ENCODE measurements at regions not wholly inside any gene's neighbourhood (a gene's known extent, or its start where the extent isn't known, plus 50 kb on each side); places are given as distances from the start of the nearest gene placed in this dataset.
"Not testable (repeated sequence)": the region's sequence is repeated elsewhere in the genome, so short reads cannot be mapped to it uniquely, and the experiment has no call there.

GRCh38 chr9:115818651-115819050 is 334.9 kb upstream of the PAPPA start:
- WGBS (ENCODE audit: low lambda C conversion rate), result 1% methylated on average over 2 of the region's 2 CpGs
- ATAC-seq; H3K9ac ChIP-seq (ENCODE audit: insufficient read depth, low read depth, low read length): not testable (repeated sequence)

GRCh38 chr9:115832031-115832430 is 321.6 kb upstream of the PAPPA start:
- H2AFZ ChIP-seq (ENCODE audit: low read length), result no peak overlapping the region
- H3K79me2 ChIP-seq (ENCODE audit: insufficient read depth, low read length), result no peaks in the 10 kb centered on the region
- intact Hi-C loops (cut with micrococcal nuclease; ENCODE audit: unreplicated experiment), result no loop called here
- H3K9ac ChIP-seq (ENCODE audit: insufficient read depth, low read depth, low read length), result no peak overlapping the region
- POLR2A ChIA-PET, result no interaction called here
- no peak overlapping the region for H3K4me3 ChIP-seq (replicated peaks in 1 of 3; ENCODE audit: insufficient read depth in 1 of 3, low read depth in 2 of 3, low read length in 3 of 3)
- no peaks in the 10 kb centered on the region for H3K27me3 ChIP-seq (ENCODE audit: control insufficient read depth in 1 of 2, insufficient read depth in 2 of 2, low read length in 2 of 2)
- H3K27ac ChIP-seq (ENCODE audit: extremely low read length, insufficient read depth, low read length), result no peak overlapping the region
- no peaks in the 10 kb centered on the region for H3K36me3 ChIP-seq (replicated peaks in 1 of 2; ENCODE audit: control insufficient read depth in 1 of 2, insufficient read depth in 2 of 2, low read length in 2 of 2)
- in situ Hi-C loops (cut with HindIII; ENCODE audit: extremely low pct_ligation_motif_present, low pct_unique_long_range_greater_than_20kb), result no loop called here
- H3K4me1 ChIP-seq (ENCODE audit: insufficient read depth, low read length), result no peaks in the 10 kb centered on the region
- CTCF ChIA-PET (ENCODE audit: low intra/inter-chr PET ratio, low total read pairs), result no interaction called here
- BruUV-seq (replicated peaks), result no TSS peak
- no peak for DNase-seq (ENCODE audit: low spot score)
- TF ChIP-seq RAD51 (IDR thresholded peaks at IDR 0.05; ENCODE audit: borderline replicate concordance) (no peak), IKZF1 (IDR thresholded peaks at IDR 0.05) (no peak), ZNF672 (CRISPR knock-in tag; IDR thresholded peaks at IDR 0.05) (no peak)
- H4K20me1 ChIP-seq (ENCODE audit: insufficient read depth, low read length), result no peaks in the 10 kb centered on the region
- ATAC-seq, result no peak
- 0% methylated on average over 1 of the region's 1 CpG for WGBS (ENCODE audit: low lambda C conversion rate)
- H3K9me3 ChIP-seq (ENCODE audit: low read length), result peaks cover 3% of the 10 kb centered on the region; the same call in 1 of the 2 replicates
- no peak overlapping the region for H3K4me2 ChIP-seq (ENCODE audit: low read depth, low read length)
- FAIRE-seq, result no peak

More at GRCh38 chr9:115818651-115819050, 334.9 kb upstream of the PAPPA start:
- H4K20me1 ChIP-seq (ENCODE audit: insufficient read depth, low read length); H3K4me2 ChIP-seq (ENCODE audit: low read depth, low read length); BruUV-seq (replicated peaks); H3K4me1 ChIP-seq (ENCODE audit: insufficient read depth, low read length); H2AFZ ChIP-seq (ENCODE audit: low read length); CTCF ChIA-PET (ENCODE audit: low intra/inter-chr PET ratio, low total read pairs); H3K36me3 ChIP-seq (replicated peaks in 1 of 2; ENCODE audit: control insufficient read depth in 1 of 2, insufficient read depth in 2 of 2, low read length in 2 of 2); H3K9me3 ChIP-seq (ENCODE audit: low read length); DNase-seq (ENCODE audit: low spot score); H3K27me3 ChIP-seq (ENCODE audit: control insufficient read depth in 1 of 2, insufficient read depth in 2 of 2, low read length in 2 of 2); POLR2A ChIA-PET; H3K27ac ChIP-seq (ENCODE audit: extremely low read length, insufficient read depth, low read length); H3K4me3 ChIP-seq (replicated peaks in 1 of 3; ENCODE audit: insufficient read depth in 1 of 3, low read depth in 2 of 3, low read length in 3 of 3); FAIRE-seq; in situ Hi-C loops (cut with HindIII; ENCODE audit: extremely low pct_ligation_motif_present, low pct_unique_long_range_greater_than_20kb); intact Hi-C loops (cut with micrococcal nuclease; ENCODE audit: unreplicated experiment); H3K79me2 ChIP-seq (ENCODE audit: insufficient read depth, low read length): not testable (repeated sequence)

- ChIA-PET CTCF (ENCODE audit: low intra/inter-chr PET ratio, low total read pairs) (no interaction called here), POLR2A (no interaction called here)
- no TSS peak for BruUV-seq (replicated peaks)
- H3K9me3 ChIP-seq (ENCODE audit: low read length), result no peaks in the 10 kb centered on the region
- no peaks in the 10 kb centered on the region for H3K27me3 ChIP-seq (ENCODE audit: control insufficient read depth in 1 of 2, insufficient read depth in 2 of 2, low read length in 2 of 2)
- DNase-seq (ENCODE audit: low spot score), result no peak
- ATAC-seq, result no peak
- H3K9ac ChIP-seq (ENCODE audit: insufficient read depth, low read depth, low read length), result no peak overlapping the region
- H3K4me1 ChIP-seq (ENCODE audit: insufficient read depth, low read length), result no peaks in the 10 kb centered on the region
- in situ Hi-C loops (cut with HindIII; ENCODE audit: extremely low pct_ligation_motif_present, low pct_unique_long_range_greater_than_20kb) (no loop called here), intact Hi-C loops (cut with micrococcal nuclease; ENCODE audit: unreplicated experiment) (no loop called here)
- WGBS (ENCODE audit: low lambda C conversion rate), result 2% methylated on average over 4 of the region's 4 CpGs
- H3K36me3 ChIP-seq (replicated peaks in 1 of 2; ENCODE audit: control insufficient read depth in 1 of 2, insufficient read depth in 2 of 2, low read length in 2 of 2), result no peaks in the 10 kb centered on the region
- no peak overlapping the region for H3K27ac ChIP-seq (ENCODE audit: extremely low read length, insufficient read depth, low read length)
- no peak overlapping the region for H2AFZ ChIP-seq (ENCODE audit: low read length)
- no peak overlapping the region for H3K4me2 ChIP-seq (ENCODE audit: low read depth, low read length)
- no peaks in the 10 kb centered on the region for H4K20me1 ChIP-seq (ENCODE audit: insufficient read depth, low read length)
- no peak overlapping the region for H3K4me3 ChIP-seq (replicated peaks in 1 of 3; ENCODE audit: insufficient read depth in 1 of 3, low read depth in 2 of 3, low read length in 3 of 3)
- no peak for FAIRE-seq
- H3K79me2 ChIP-seq (ENCODE audit: insufficient read depth, low read length), result no peaks in the 10 kb centered on the region
- TF ChIP-seq ZNF543 (CRISPR knock-in tag; IDR thresholded peaks at IDR 0.05), result no peak
- TF ChIP-seq CREM (IDR thresholded peaks at IDR 0.05), result no peak
- no peak for TF ChIP-seq CREM (CRISPR knock-in tag; IDR thresholded peaks at IDR 0.05)
- no peak for TF ChIP-seq PRPF4 (IDR thresholded peaks at IDR 0.05; ENCODE audit: low read depth, low read length, poor library complexity, severe bottlenecking)
- TF ChIP-seq KLF12 (CRISPR knock-in tag; IDR thresholded peaks at IDR 0.05; ENCODE audit: borderline replicate concordance), result no peak
- TF ChIP-seq PBX3 (CRISPR knock-in tag; IDR thresholded peaks at IDR 0.05; ENCODE audit: borderline replicate concordance), result no peak
These were observed 316.0 kb upstream of the PAPPA start for GRCh38 chr9:115837618-115838017.
